Activated T-cell treated with anti-CD3 and anti-CD28 coated beads for 4 hours (primary cell): ENCODE measurements at regions not wholly inside any gene's neighbourhood (a gene's known extent, or its start where the extent isn't known, plus 50 kb on each side); places are given as distances from the start of the nearest gene placed in this dataset.

Source experiments
- DNase-seq: peaks from one replicate; pipeline ENCODE4 v3.0.0-alpha.2; 2020

- no peak for DNase-seq
These were observed 98.8 kb upstream of the FRMD6 start for GRCh38 chr14:51552768-51553404.

- no peak for DNase-seq
These were observed 97.3 kb upstream of the FRMD6 start for GRCh38 chr14:51554339-51554920.

- DNase-seq, result no peak
These were observed 96.8 kb upstream of the FRMD6 start for GRCh38 chr14:51554953-51555352.

GRCh38 chr14:51561141-51561540, 90.6 kb upstream of the FRMD6 start:
- no peak for DNase-seq

- DNase-seq, result no peak
These were observed 88.9 kb upstream of the FRMD6 start for GRCh38 chr14:51562816-51563215.

GRCh38 chr14:51563560-51563959, 88.2 kb upstream of the FRMD6 start:
- no peak for DNase-seq

- no peak for DNase-seq
These were observed 87.2 kb upstream of the FRMD6 start for GRCh38 chr14:51564460-51564859.

- no peak for DNase-seq
These were observed 86.6 kb upstream of the FRMD6 start for GRCh38 chr14:51564986-51565604.

- no peak for DNase-seq
These were observed 84.7 kb upstream of the FRMD6 start for GRCh38 chr14:51566831-51567582.

GRCh38 chr14:51568366-51568765, 83.3 kb upstream of the FRMD6 start:
- no peak for DNase-seq

- DNase-seq, result no peak
These were observed 78.1 kb upstream of the FRMD6 start for GRCh38 chr14:51573607-51574006.

- no peak for DNase-seq
These were observed 77.7 kb upstream of the FRMD6 start for GRCh38 chr14:51574009-51574408.

GRCh38 chr14:51575349-51576116, 76.2 kb upstream of the FRMD6 start:
- DNase-seq, result no peak

GRCh38 chr14:51576117-51576430, 75.6 kb upstream of the FRMD6 start:
- DNase-seq, result no peak

- DNase-seq, result no peak
These were observed 74.8 kb upstream of the FRMD6 start for GRCh38 chr14:51576879-51577278.

- DNase-seq, result no peak
These were observed 72.9 kb upstream of the FRMD6 start for GRCh38 chr14:51578853-51579252.

GRCh38 chr14:51581017-51581881, 70.5 kb upstream of the FRMD6 start:
- DNase-seq, result no peak

- DNase-seq, result no peak
These were observed 69.3 kb upstream of the FRMD6 start for GRCh38 chr14:51582437-51582836.

- DNase-seq, result no peak
These were observed 66.7 kb upstream of the FRMD6 start for GRCh38 chr14:51585055-51585454.

GRCh38 chr14:51592836-51593235, 58.9 kb upstream of the FRMD6 start:
- no peak for DNase-seq

GRCh38 chr14:51593397-51593796, 58.3 kb upstream of the FRMD6 start:
- DNase-seq, result no peak

GRCh38 chr14:51595881-51596455, 55.7 kb upstream of the FRMD6 start:
- no peak for DNase-seq
